CD14-positive monocyte (primary cell): ENCODE measurements at regions not wholly inside any gene's neighbourhood (a gene's known extent, or its start where the extent isn't known, plus 50 kb on each side); places are given as distances from the start of the nearest gene placed in this dataset.

ENCODE experiments used
- DNase-seq, 3 donors: peaks; one replicate each; pipeline ENCODE4 v3.0.0-alpha.2; 2011 to 2022
- H2AFZ ChIP-seq: 2 replicates; pipeline ENCODE4 v1.6.0; 2012; ENCODE audit warnings: mild to moderate bottlenecking, low read depth, low read length, inconsistent platforms; ENCODE audit not compliant: insufficient read depth, poor library complexity, severe bottlenecking
- H3K27ac ChIP-seq, 2 donors: 1 replicate in 1 of 2; 2 replicates in 1 of 2; pipeline ENCODE4 v1.5.1; 2012 to 2013; ENCODE audit warnings: low read length in 2 of 2, control low read depth in 1 of 2, inconsistent platforms in 1 of 2, low read depth in 1 of 2, mild to moderate bottlenecking in 1 of 2
- H3K27me3 ChIP-seq, 2 donors: one replicate each; pipeline versions ENCODE4 v1.6.0 to v1.6.1; 2011 to 2013; ENCODE audit warnings: low read length in 2 of 2; ENCODE audit not compliant: control insufficient read depth in 2 of 2, insufficient read depth in 2 of 2
- H3K36me3 ChIP-seq, 2 donors: replicated peaks in 1 of 2; 1 replicate in 1 of 2; 2 replicates in 1 of 2; pipeline versions ENCODE4 v1.5.1 to v1.6.1; 2012 to 2013; ENCODE audit warnings: low read length in 2 of 2, control low read depth in 1 of 2, inconsistent platforms in 1 of 2, mild to moderate bottlenecking in 1 of 2; ENCODE audit not compliant: insufficient read depth in 2 of 2, control insufficient read depth in 1 of 2
- H3K4me1 ChIP-seq, 2 donors: 1 replicate in 1 of 2; 2 replicates in 1 of 2; pipeline versions ENCODE4 v1.5.1 to v1.6.1; 2012 to 2013; ENCODE audit warnings: low read length in 2 of 2, control low read depth in 1 of 2, inconsistent platforms in 1 of 2, mild to moderate bottlenecking in 1 of 2, moderate library complexity in 1 of 2; ENCODE audit not compliant: insufficient read depth in 2 of 2, control insufficient read depth in 1 of 2
- H3K4me2 ChIP-seq: replicated peaks from 2 replicates; pipeline ENCODE3; 2012; ENCODE audit warnings: low read length, moderate library complexity, mild to moderate bottlenecking; ENCODE audit not compliant: poor library complexity, severe bottlenecking; ENCODE audit errors: extremely low read depth
- H3K4me3 ChIP-seq, 3 experiments: fragments of 200-600 bp in 1 of 3; sonication (generic) in 1 of 3; replicated peaks in 1 of 3; 1 replicate in 2 of 3; 2 replicates in 1 of 3; pipeline ENCODE4 v1.5.1; 2011 to 2013; ENCODE audit warnings: low read length in 3 of 3, mild to moderate bottlenecking in 3 of 3, control low read depth in 2 of 3, low read depth in 2 of 3, inconsistent platforms in 1 of 3, moderate library complexity in 1 of 3
- H3K79me2 ChIP-seq: 2 replicates; pipeline ENCODE4 v1.6.0; 2012; ENCODE audit warnings: mild to moderate bottlenecking, control low read depth, inconsistent platforms, low read length, moderate library complexity; ENCODE audit not compliant: insufficient read depth
- H3K9ac ChIP-seq: 2 replicates; pipeline ENCODE4 v1.6.0; 2017; ENCODE audit warnings: low read length, mild to moderate bottlenecking; ENCODE audit not compliant: insufficient read depth, poor library complexity, severe bottlenecking
- H3K9me3 ChIP-seq, 2 donors: replicated peaks in 1 of 2; 1 replicate in 1 of 2; 2 replicates in 1 of 2; pipeline versions ENCODE4 v1.5.1 to v1.6.1; 2012 to 2013; ENCODE audit warnings: low read length in 2 of 2, control low read depth in 1 of 2; ENCODE audit not compliant: control insufficient read depth in 1 of 2, insufficient read depth in 1 of 2
- H4K20me1 ChIP-seq: 2 replicates; pipeline ENCODE4 v1.6.0; 2012; ENCODE audit warnings: mild to moderate bottlenecking, low read length, control low read depth, moderate library complexity; ENCODE audit not compliant: insufficient read depth
- H3K27ac Mint-ChIP-seq, 7 donors: one replicate each; pipeline ENCODE4 v1.8.0; 2020; ENCODE audit warnings: mild to moderate bottlenecking in 7 of 7, mixed read lengths in 7 of 7, moderate library complexity in 6 of 7, inconsistent platforms in 2 of 7
- H3K27me3 Mint-ChIP-seq, 3 donors: one replicate each; pipeline ENCODE4 v1.8.0; 2021 to 2022; ENCODE audit warnings: low read depth in 3 of 3, mild to moderate bottlenecking in 3 of 3, mixed read lengths in 3 of 3, moderate library complexity in 3 of 3, inconsistent platforms in 1 of 3
- H3K36me3 Mint-ChIP-seq, 2 donors: one replicate each; pipeline ENCODE4 v1.8.0; 2020; ENCODE audit warnings: mixed read lengths in 2 of 2, inconsistent platforms in 1 of 2, mild to moderate bottlenecking in 1 of 2
- H3K4me1 Mint-ChIP-seq: one replicate; pipeline ENCODE4 v1.8.0; 2020; ENCODE audit warnings: mild to moderate bottlenecking, mixed read lengths
- H3K4me3 Mint-ChIP-seq, 2 donors: one replicate each; pipeline ENCODE4 v1.8.0; 2020; ENCODE audit warnings: mild to moderate bottlenecking in 2 of 2, mixed read lengths in 2 of 2, moderate library complexity in 1 of 2
- H3K9me3 Mint-ChIP-seq, 7 donors: one replicate each; pipeline ENCODE4 v1.8.0; 2020 to 2022; ENCODE audit warnings: mixed read lengths in 7 of 7, mild to moderate bottlenecking in 6 of 7, moderate library complexity in 6 of 7, inconsistent platforms in 2 of 7
- CTCF ChIP-seq: fragments of 200-600 bp; IDR thresholded peaks from one replicate; pipeline ENCODE4 v1.8.0; 2022; ENCODE audit warnings: antibody characterized with exemption, mild to moderate bottlenecking
- WGBS: methylation state at CpG from one replicate; pipeline ENCODE4 v1.1.5; 2013; ENCODE audit warnings: missing lambda C conversion rate; ENCODE audit not compliant: insufficient coverage; 5-methylcytosine and 5-hydroxymethylcytosine counted together
- intact Hi-C, 2 donors: fragments of 100-400 bp; cut with micrococcal nuclease; formaldehyde crosslinking; loops; one replicate each; pipeline versions ENCODE4 v1.15.0 to v1.15.1; 2023

- TF ChIP-seq CTCF: no peak
- intact Hi-C loops: no loop called here
- peaks cover 0 to 2% (median 0%) of the 10 kb centered on the region in 3 donors for H3K27me3 Mint-ChIP-seq
- H3K79me2 ChIP-seq: no peaks in the 10 kb centered on the region
- H3K9me3 ChIP-seq: peaks cover 9 to 17% of the 10 kb centered on the region in 2 donors
- no peaks in the 10 kb centered on the region for H3K36me3 ChIP-seq
- H2AFZ ChIP-seq: no peak overlapping the region
- no peak for DNase-seq
- peaks cover 6 to 37% (median 15%) of the 10 kb centered on the region in 7 donors for H3K9me3 Mint-ChIP-seq
- no peak overlapping the region for H3K4me2 ChIP-seq
- no peak overlapping the region for H3K4me3 ChIP-seq
- H3K4me3 Mint-ChIP-seq: no peak overlapping the region
- no peaks in the 10 kb centered on the region for H3K4me1 Mint-ChIP-seq
- H3K27ac ChIP-seq: no peak overlapping the region
- no peaks in the 10 kb centered on the region for H3K4me1 ChIP-seq
- H3K9ac ChIP-seq: no peak overlapping the region
- no peak overlapping the region for H3K27ac Mint-ChIP-seq
- 57% methylated on average over 1 of the region's 3 CpGs for WGBS
- no peaks in the 10 kb centered on the region for H3K36me3 Mint-ChIP-seq
- H3K27me3 ChIP-seq: no peaks in the 10 kb centered on the region
- H4K20me1 ChIP-seq: no peaks in the 10 kb centered on the region
These were observed 156.2 kb upstream of the FOXK1 start for GRCh38 chr7:4525884-4526283.

GRCh38 chr7:4527988-4528636 lies 154.0 kb upstream of the FOXK1 start:
- Histone ChIP-seq H3K4me1 (no peaks in the 10 kb centered on the region), H4K20me1 (no peaks in the 10 kb centered on the region), H2AFZ (no peak overlapping the region), H3K27ac (no peak overlapping the region), H3K9me3 (peaks cover 7 to 9% of the 10 kb centered on the region in 2 donors), H3K4me3 (no peak overlapping the region), H3K9ac (no peak overlapping the region), H3K36me3 (no peaks in the 10 kb centered on the region), H3K4me2 (no peak overlapping the region), H3K27me3 (no peaks in the 10 kb centered on the region), H3K79me2 (no peaks in the 10 kb centered on the region)
- 95% methylated on average over 8 of the region's 8 CpGs for WGBS
- no peak for TF ChIP-seq CTCF
- DNase-seq: no peak
- no peaks in the 10 kb centered on the region for H3K36me3 Mint-ChIP-seq
- H3K4me1 Mint-ChIP-seq: no peaks in the 10 kb centered on the region
- intact Hi-C loops: no loop called here
- no peak overlapping the region for H3K27ac Mint-ChIP-seq
- H3K4me3 Mint-ChIP-seq: no peak overlapping the region
- peaks cover 0 to 4% (median 0%) of the 10 kb centered on the region in 3 donors for H3K27me3 Mint-ChIP-seq
- peaks cover 8 to 44% (median 12%) of the 10 kb centered on the region in 7 donors for H3K9me3 Mint-ChIP-seq
